Endothelial cell of umbilical vein (primary cell): ENCODE measurements at regions not wholly inside any gene's neighbourhood (a gene's known extent, or its start where the extent isn't known, plus 50 kb on each side); places are given as distances from the start of the nearest gene placed in this dataset.

ENCODE experiments used
- BruUV-seq: library from RNA; stranded (reverse); fragments of 400-500 nt; replicated peaks from 2 replicates; lab custom pipeline; 2021; lab: Mats Ljungman, UMichigan
- CTCF ChIA-PET: fragments of 300-600, 350-600 bp; sonication (Branson Sonifier 250); formaldehyde crosslinking; loops from one replicate; lab custom pipeline; 2021; ENCODE audit warnings: antibody characterized with exemption, inconsistent platforms; lab: Charles Lee
- POLR2A ChIA-PET: fragments of 300-600, 350-600 bp; sonication (Branson Sonifier 250); formaldehyde crosslinking; loops from one replicate; lab custom pipeline; 2021; ENCODE audit warnings: antibody characterized with exemption, inconsistent platforms; lab: Charles Lee
- DNase-seq: peaks from one replicate; pipeline ENCODE4 v3.0.0-alpha.2; 2011; ENCODE audit warnings: low read depth, low spot score
- FAIRE-seq: peaks from 2 replicates; lab custom pipeline; 2011; peaks lifted over from hg19 to GRCh38; lab: Jason Lieb, UNC
- H2AFZ ChIP-seq: 2 replicates; pipeline ENCODE4 v1.6.0; 2012; ENCODE audit warnings: low read depth, low read length, control low read depth, inconsistent platforms
- H3K27ac ChIP-seq: 2 replicates; pipeline ENCODE4 v1.5.1; 2011; ENCODE audit warnings: low read depth, mild to moderate bottlenecking, control low read depth, low read length, moderate library complexity; ENCODE audit not compliant: insufficient read depth
- H3K27me3 ChIP-seq, 2 experiments: 2 replicates each; pipeline versions ENCODE4 v1.6.0 to v1.6.1; 2011; ENCODE audit warnings: low read length in 2 of 2, mixed read lengths in 1 of 2; ENCODE audit not compliant: control insufficient read depth in 2 of 2, insufficient read depth in 2 of 2
- H3K36me3 ChIP-seq, 2 experiments: 2 replicates in 1 of 2; 3 replicates in 1 of 2; pipeline ENCODE4 v1.5.1; 2011; ENCODE audit warnings: low read length in 2 of 2, mild to moderate bottlenecking in 1 of 2, moderate library complexity in 1 of 2; ENCODE audit not compliant: control insufficient read depth in 2 of 2, insufficient read depth in 2 of 2; ENCODE audit errors: extremely low read depth in 1 of 2
- H3K4me1 ChIP-seq: 3 replicates; pipeline ENCODE4 v1.5.1; 2011; ENCODE audit warnings: mild to moderate bottlenecking, low read length; ENCODE audit not compliant: control insufficient read depth, insufficient read depth; ENCODE audit errors: extremely low read depth
- H3K4me2 ChIP-seq: 2 replicates; pipeline ENCODE4 v1.6.1; 2011; ENCODE audit warnings: low read length, control low read depth, mixed read lengths; ENCODE audit not compliant: insufficient read depth
- H3K4me3 ChIP-seq, 3 experiments: fragments of 200-600 bp in 1 of 3; sonication (generic), shearing (Covaris generic) in 1 of 3; replicated peaks in 1 of 3; 2 replicates each; pipeline ENCODE4 v1.5.1; 2011 to 2016; ENCODE audit warnings: control low read depth in 3 of 3, low read length in 3 of 3, mild to moderate bottlenecking in 2 of 3, inconsistent platforms in 1 of 3, low read depth in 1 of 3, moderate library complexity in 1 of 3; ENCODE audit not compliant: insufficient read depth in 1 of 3
- H3K79me2 ChIP-seq: 2 replicates; pipeline ENCODE4 v1.6.0; 2012; ENCODE audit warnings: low read length, inconsistent platforms; ENCODE audit not compliant: control insufficient read depth, insufficient read depth
- H3K9ac ChIP-seq: replicated peaks from 2 replicates; pipeline ENCODE3; 2011; ENCODE audit warnings: low read length, control low read depth; ENCODE audit not compliant: insufficient read depth; ENCODE audit errors: extremely low read depth
- H3K9me1 ChIP-seq: replicated peaks from 3 replicates; pipeline ENCODE4 v1.6.0; 2011; ENCODE audit warnings: mild to moderate bottlenecking, low read length; ENCODE audit not compliant: control insufficient read depth, insufficient read depth; ENCODE audit errors: extremely low read depth
- H3K9me3 ChIP-seq: replicated peaks from 2 replicates; pipeline ENCODE4 v1.5.1; 2012; ENCODE audit warnings: low read length, inconsistent platforms; ENCODE audit not compliant: control insufficient read depth, insufficient read depth
- H4K20me1 ChIP-seq: replicated peaks from 2 replicates; pipeline ENCODE3; 2011; ENCODE audit warnings: mild to moderate bottlenecking, low read length; ENCODE audit not compliant: control insufficient read depth, insufficient read depth; ENCODE audit errors: extremely low read depth
- CTCF ChIP-seq, 2 donors: IDR thresholded peaks; 1 replicate in 1 of 2; 2 replicates in 1 of 2; pipeline ENCODE4 v1.5.1; 2011; ENCODE audit warnings: low read length in 2 of 2, mild to moderate bottlenecking in 2 of 2, moderate library complexity in 2 of 2, control low read depth in 1 of 2, inconsistent platforms in 1 of 2, low read depth in 1 of 2; ENCODE audit not compliant: insufficient read depth in 1 of 2; ENCODE audit errors: extremely low read depth in 1 of 2
- EZH2 ChIP-seq: IDR thresholded peaks from 2 replicates; pipeline ENCODE4 v1.6.1; 2012; ENCODE audit warnings: borderline replicate concordance, low read depth, mild to moderate bottlenecking, moderate library complexity, low read length, inconsistent platforms; ENCODE audit not compliant: severe bottlenecking
- FOS ChIP-seq: IDR thresholded peaks from 2 replicates; pipeline ENCODE4 v1.6.1; 2011; ENCODE audit warnings: mild to moderate bottlenecking, low read length, moderate library complexity, borderline replicate concordance; ENCODE audit not compliant: insufficient read depth
- GATA2 ChIP-seq: IDR thresholded peaks from 2 replicates; pipeline ENCODE4 v1.7.0; 2011; ENCODE audit warnings: low read depth, mild to moderate bottlenecking, moderate library complexity, mixed read lengths, low read length; ENCODE audit not compliant: insufficient read length, insufficient read depth
- JUN ChIP-seq: IDR thresholded peaks from 2 replicates; pipeline ENCODE4 v1.6.1; 2011; ENCODE audit warnings: borderline replicate concordance, low read depth; ENCODE audit not compliant: insufficient read length, insufficient read depth
- MYC ChIP-seq: IDR thresholded peaks from one replicate; pipeline ENCODE4 v1.6.1; 2011; ENCODE audit warnings: mild to moderate bottlenecking, low read depth, low read length
- POLR2A ChIP-seq: IDR thresholded peaks from 2 replicates; pipeline ENCODE4 v1.6.1; 2012; ENCODE audit warnings: low read depth, mild to moderate bottlenecking, control low read depth, low read length
- POLR2AphosphoS5 ChIP-seq: IDR thresholded peaks from 2 replicates; pipeline ENCODE4 v1.6.1; 2012; ENCODE audit warnings: low read depth, mild to moderate bottlenecking, control low read depth, low read length, moderate library complexity; ENCODE audit not compliant: insufficient read depth
- dilution Hi-C: fragments of 300-500 bp; cut with MboI; formaldehyde crosslinking; loops from one replicate; pipeline ENCODE4 v1.15.0; 2019; ENCODE audit warnings: low sequenced_read_pairs; ENCODE audit not compliant: extremely low pct_ligation_motif_present
- intact Hi-C: fragments of 100-400 bp; cut with micrococcal nuclease; formaldehyde crosslinking; loops from one replicate; pipeline ENCODE4 v1.10.0; 2022
- TF ChIP-seq, protein P1 (sequence below): IDR thresholded peaks from 2 replicates; pipeline ENCODE4 v1.6.1; 2011; ENCODE audit not compliant: insufficient read depth, insufficient read length

DNA sequence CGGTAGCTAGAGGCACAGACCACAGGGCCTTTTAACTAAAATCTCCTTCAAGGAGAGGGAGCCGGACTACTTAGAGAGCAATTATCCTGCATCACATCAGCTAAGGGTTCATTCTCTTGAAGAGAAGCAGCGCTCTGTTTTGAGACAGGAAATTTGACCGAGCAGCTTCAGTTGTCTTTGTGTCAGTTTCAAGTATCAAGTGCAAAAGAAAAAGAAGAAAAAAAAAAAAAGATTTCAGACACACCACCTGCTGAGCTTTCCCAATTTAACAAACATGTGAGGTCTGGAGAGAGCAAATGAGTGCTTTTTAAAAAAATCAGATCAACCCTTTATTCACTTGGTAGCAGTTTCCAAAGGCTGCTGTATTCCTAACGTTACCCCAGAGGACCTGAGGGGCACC, 273.5 kb upstream of the POU3F2 start:
- intact Hi-C loops (no loop called here), dilution Hi-C loops (no loop called here)
- Histone ChIP-seq H3K27ac (no peak overlapping the region), H3K4me2 (no peak overlapping the region), H3K4me1 (no peaks in the 10 kb centered on the region), H3K27me3 (no peaks in the 10 kb centered on the region), H3K9ac (no peak overlapping the region), H4K20me1 (no peaks in the 10 kb centered on the region), H3K9me1 (no peaks in the 10 kb centered on the region), H3K36me3 (no peaks in the 10 kb centered on the region), H2AFZ (no peak overlapping the region), H3K79me2 (no peaks in the 10 kb centered on the region), H3K9me3 (peaks cover 2% of the 10 kb centered on the region), H3K4me3 (no peak overlapping the region)
- no TSS peak for BruUV-seq
- ChIA-PET CTCF (no interaction called here), POLR2A (no interaction called here)
- DNase-seq (no peak), FAIRE-seq (no peak)
- TF ChIP-seq, protein P1, sequence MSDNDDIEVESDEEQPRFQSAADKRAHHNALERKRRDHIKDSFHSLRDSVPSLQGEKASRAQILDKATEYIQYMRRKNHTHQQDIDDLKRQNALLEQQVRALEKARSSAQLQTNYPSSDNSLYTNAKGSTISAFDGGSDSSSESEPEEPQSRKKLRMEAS, result no peak
- no peak for TF ChIP-seq POLR2A
- TF ChIP-seq EZH2, result no peak
- TF ChIP-seq JUN, result no peak
- TF ChIP-seq GATA2, result no peak
- TF ChIP-seq FOS, result no peak
- no peak for TF ChIP-seq POLR2AphosphoS5
- no peak for TF ChIP-seq CTCF (IDR thresholded peaks at IDR 0.05; ENCODE audit: extremely low read depth in 1 of 2, insufficient read depth in 1 of 2, low read depth in 1 of 2, low read length in 2 of 2)
- no peak for TF ChIP-seq MYC
